IMR-90 (cell line): ENCODE measurements at regions not wholly inside any gene's neighbourhood (a gene's known extent, or its start where the extent isn't known, plus 50 kb on each side); places are given as distances from the start of the nearest gene placed in this dataset.

Experiments
- ATAC-seq: fragments of 200-7000 bp; cut with Tn5 transposase; 2 replicates; pipeline ENCODE4 v1.9.1; 2020; ENCODE audit warnings: low read depth, mild to moderate bottlenecking, moderate library complexity
- BruUV-seq: library from RNA; stranded (reverse); fragments of 400-500 nt; replicated peaks from 2 replicates; lab custom pipeline; 2021; lab: Mats Ljungman, UMichigan
- CTCF ChIA-PET: fragments of 300-600 bp; formaldehyde crosslinking; extraction: SDS; loops from one replicate; lab custom pipeline; 2021; ENCODE audit warnings: antibody characterized with exemption; lab: Yijun Ruan, JAX
- POLR2A ChIA-PET: fragments of 300-600 bp; sonication (Branson Sonifier 250); formaldehyde crosslinking; loops from one replicate; lab custom pipeline; 2022; ENCODE audit warnings: antibody characterized with exemption; ENCODE audit not compliant: unreplicated experiment; lab: Charles Lee
- DNase-seq: peaks from one replicate; pipeline ENCODE4 v3.0.0; 2013
- H2AFZ ChIP-seq: replicated peaks from 2 replicates; pipeline ENCODE3; 2013; ENCODE audit warnings: low read length, mild to moderate bottlenecking; ENCODE audit not compliant: poor library complexity
- H2AK5ac ChIP-seq: 2 replicates; pipeline ENCODE4 v1.6.1; 2013; ENCODE audit warnings: low read depth, low read length, inconsistent platforms
- H2AK9ac ChIP-seq: replicated peaks from 2 replicates; pipeline ENCODE3; 2013; ENCODE audit warnings: mild to moderate bottlenecking, low read depth, low read length, moderate library complexity; ENCODE audit not compliant: poor library complexity
- H2BK120ac ChIP-seq: 2 replicates; pipeline ENCODE4 v1.6.1; 2013; ENCODE audit warnings: low read depth, low read length, inconsistent platforms
- H2BK15ac ChIP-seq: 3 replicates; pipeline ENCODE4 v1.6.1; 2013; ENCODE audit warnings: low read depth, low read length, inconsistent platforms
- H2BK20ac ChIP-seq: 2 replicates; pipeline ENCODE4 v1.6.1; 2013; ENCODE audit warnings: low read depth, mild to moderate bottlenecking, inconsistent platforms, low read length, moderate library complexity
- H2BK5ac ChIP-seq: 2 replicates; pipeline ENCODE4 v1.6.1; 2013; ENCODE audit warnings: mild to moderate bottlenecking, low read depth, low read length, inconsistent platforms; ENCODE audit not compliant: poor library complexity, severe bottlenecking
- H3K14ac ChIP-seq: replicated peaks from 2 replicates; pipeline ENCODE4 v1.6.1; 2013; ENCODE audit warnings: low read depth, low read length, inconsistent platforms
- H3K18ac ChIP-seq: 2 replicates; pipeline ENCODE4 v1.6.1; 2013; ENCODE audit warnings: low read depth, low read length, control low read depth
- H3K23ac ChIP-seq: 2 replicates; pipeline ENCODE4 v1.6.1; 2013; ENCODE audit warnings: low read depth, low read length, inconsistent platforms
- H3K27ac ChIP-seq: 2 replicates; pipeline ENCODE4 v1.5.1; 2013; ENCODE audit warnings: mild to moderate bottlenecking, control low read depth, low read length; ENCODE audit not compliant: insufficient read depth
- H3K27me3 ChIP-seq: 2 replicates; pipeline ENCODE4 v1.6.1; 2013; ENCODE audit warnings: low read length; ENCODE audit not compliant: control insufficient read depth, insufficient read depth
- H3K36me3 ChIP-seq: 2 replicates; pipeline ENCODE4 v1.6.1; 2013; ENCODE audit warnings: low read length, mixed read lengths; ENCODE audit not compliant: control insufficient read depth, insufficient read depth
- H3K4ac ChIP-seq: 2 replicates; pipeline ENCODE4 v1.6.1; 2013; ENCODE audit warnings: low read depth, low read length, inconsistent platforms
- H3K4me1 ChIP-seq: 2 replicates; pipeline ENCODE4 v1.6.1; 2013; ENCODE audit warnings: low read length, mixed read lengths; ENCODE audit not compliant: control insufficient read depth, insufficient read depth
- H3K4me2 ChIP-seq: 2 replicates; pipeline ENCODE4 v1.6.1; 2013; ENCODE audit warnings: low read depth, mild to moderate bottlenecking, control low read depth, low read length, moderate library complexity
- H3K4me3 ChIP-seq: 2 replicates; pipeline ENCODE4 v1.5.1; 2013; ENCODE audit warnings: low read depth, mild to moderate bottlenecking, control low read depth, low read length, moderate library complexity; ENCODE audit not compliant: insufficient read depth
- H3K56ac ChIP-seq: 2 replicates; pipeline ENCODE4 v1.6.1; 2013; ENCODE audit warnings: low read length, inconsistent platforms; ENCODE audit not compliant: insufficient read depth; ENCODE audit errors: extremely low read depth
- H3K79me1 ChIP-seq, 2 experiments: 2 replicates each; pipeline ENCODE4 v1.6.1; 2013; ENCODE audit warnings: low read length in 2 of 2, inconsistent platforms in 1 of 2, low read depth in 1 of 2
- H3K9ac ChIP-seq: 2 replicates; pipeline ENCODE4 v1.6.1; 2013; ENCODE audit warnings: low read depth, low read length, control low read depth
- H3K9me1 ChIP-seq: 2 replicates; pipeline ENCODE4 v1.6.1; 2013; ENCODE audit warnings: low read length, inconsistent platforms; ENCODE audit not compliant: insufficient read depth
- H3K9me3 ChIP-seq: 2 replicates; pipeline ENCODE4 v1.6.1; 2013; ENCODE audit warnings: low read length; ENCODE audit not compliant: control insufficient read depth, insufficient read depth
- H4K20me1 ChIP-seq: 2 replicates; pipeline ENCODE4 v1.6.1; 2013; ENCODE audit warnings: low read length, inconsistent platforms; ENCODE audit not compliant: insufficient read depth
- H4K5ac ChIP-seq: 2 replicates; pipeline ENCODE4 v1.6.1; 2013; ENCODE audit warnings: mild to moderate bottlenecking, low read depth, low read length, control low read depth
- H4K8ac ChIP-seq, 2 experiments: 2 replicates each; pipeline ENCODE4 v1.6.1; 2013; ENCODE audit warnings: low read depth in 2 of 2, low read length in 2 of 2, control low read depth in 1 of 2, inconsistent platforms in 1 of 2
- H4K91ac ChIP-seq: 2 replicates; pipeline ENCODE4 v1.6.1; 2013; ENCODE audit warnings: low read depth, low read length, inconsistent platforms; ENCODE audit not compliant: insufficient read depth
- BHLHE40 ChIP-seq: fragments of 150-350 bp; IDR thresholded peaks from 2 replicates; pipeline ENCODE4 v1.6.1; 2016; ENCODE audit warnings: mild to moderate bottlenecking, low read depth, low read length
- CHD1 ChIP-seq: IDR thresholded peaks from 2 replicates; pipeline ENCODE4 v1.6.1; 2012; ENCODE audit warnings: low read depth, low read length, improper control_type of control experiment
- ELK1 ChIP-seq: fragments of 150-350 bp; IDR thresholded peaks from 2 replicates; pipeline ENCODE4 v1.6.1; 2016; ENCODE audit warnings: low read depth, mild to moderate bottlenecking, low read length, moderate library complexity, borderline replicate concordance
- FOS ChIP-seq: fragments of 150-350 bp; IDR thresholded peaks from 2 replicates; pipeline ENCODE4 v1.6.1; 2016; ENCODE audit warnings: low read depth, low read length
- MAFK ChIP-seq: IDR thresholded peaks from 2 replicates; pipeline ENCODE4 v1.6.1; 2012; ENCODE audit warnings: low read depth, low read length, improper control_type of control experiment
- MAZ ChIP-seq: IDR thresholded peaks from 2 replicates; pipeline ENCODE4 v1.6.1; 2012; ENCODE audit warnings: low read depth, mild to moderate bottlenecking, low read length, improper control_type of control experiment, moderate library complexity, borderline replicate concordance
- MXI1 ChIP-seq: IDR thresholded peaks from 2 replicates; pipeline ENCODE4 v1.6.1; 2012; ENCODE audit warnings: low read depth, mild to moderate bottlenecking, low read length, moderate library complexity, borderline replicate concordance
- NFE2L2 ChIP-seq: fragments of 150-350 bp; IDR thresholded peaks from 2 replicates; pipeline ENCODE4 v1.6.1; 2016; ENCODE audit warnings: low read depth, mild to moderate bottlenecking, low read length
- POLR2A ChIP-seq: IDR thresholded peaks from 2 replicates; pipeline ENCODE4 v1.6.1; 2012; ENCODE audit warnings: mild to moderate bottlenecking, low read depth, low read length
- RAD21 ChIP-seq: IDR thresholded peaks from 2 replicates; pipeline ENCODE4 v1.6.1; 2012; ENCODE audit warnings: low read length, improper control_type of control experiment
- RCOR1 ChIP-seq: IDR thresholded peaks from 2 replicates; pipeline ENCODE4 v1.6.1; 2012; ENCODE audit warnings: mild to moderate bottlenecking, low read length, improper control_type of control experiment; ENCODE audit not compliant: insufficient replicate concordance
- RFX5 ChIP-seq: IDR thresholded peaks from 2 replicates; pipeline ENCODE4 v1.8.0; 2012; ENCODE audit warnings: low read depth, mild to moderate bottlenecking, low read length, moderate library complexity
- SMC3 ChIP-seq: fragments of 150-350 bp; IDR thresholded peaks from 2 replicates; pipeline ENCODE4 v1.6.1; 2016; ENCODE audit warnings: low read depth, mild to moderate bottlenecking, antibody characterized with exemption, low read length, moderate library complexity
- USF2 ChIP-seq: fragments of 150-350 bp; IDR thresholded peaks from 2 replicates; pipeline ENCODE4 v1.6.1; 2017; ENCODE audit warnings: mild to moderate bottlenecking, antibody characterized with exemption, low read length, low read depth
- WGBS, 2 experiments: methylation state at CpG; one replicate each; pipeline versions ENCODE4 v1.1.5 to v1.1.7; 2013; ENCODE audit warnings: missing lambda C conversion rate in 2 of 2; ENCODE audit not compliant: insufficient read length in 1 of 2; ENCODE audit errors: extremely low coverage in 2 of 2; 5-methylcytosine and 5-hydroxymethylcytosine counted together
- dilution Hi-C: fragments of 300-500 bp; cut with HindIII; formaldehyde crosslinking; loops from one replicate; pipeline ENCODE4 v1.14.3; 2018; ENCODE audit warnings: low sequenced_read_pairs; ENCODE audit not compliant: unreplicated experiment
- in situ Hi-C: fragments of 300-500 bp; cut with MboI; formaldehyde crosslinking; loops from 3 replicates; pipeline ENCODE4 v1.14.3; 2019; ENCODE audit warnings: low sequenced_read_pairs, inconsistent platforms, mixed read lengths
- intact Hi-C: fragments of 100-400 bp; cut with micrococcal nuclease; formaldehyde crosslinking; loops from 2 replicates; pipeline ENCODE4 v1.10.0; 2022
- TF ChIP-seq, protein P1 (sequence below): conservative IDR thresholded peaks from 2 replicates; pipeline ENCODE4 v1.5.1; 2012; ENCODE audit warnings: mild to moderate bottlenecking, low read depth, low read length, improper control_type of control experiment

- Histone ChIP-seq H4K91ac (no peak overlapping the region), H2AK9ac (no peak overlapping the region), H3K79me1 (no peaks in the 10 kb centered on the region), H3K9me3 (peaks cover 4% of the 10 kb centered on the region; the same call in 1 of the 2 replicates), H3K27ac (no peak overlapping the region), H3K23ac (no peak overlapping the region), H2AFZ (no peak overlapping the region), H3K18ac (no peak overlapping the region), H3K14ac (no peak overlapping the region), H4K5ac (no peak overlapping the region), H4K8ac (no peak overlapping the region), H3K4me1 (no peaks in the 10 kb centered on the region), H4K20me1 (no peaks in the 10 kb centered on the region), H3K36me3 (no peaks in the 10 kb centered on the region), H2BK20ac (no peak overlapping the region), H3K9me1 (no peaks in the 10 kb centered on the region), H3K9ac (no peak overlapping the region), H3K4me2 (no peak overlapping the region), H2AK5ac (no peak overlapping the region), H3K56ac (no peak overlapping the region), H3K27me3 (peaks cover 2% of the 10 kb centered on the region; the same call in 1 of the 2 replicates), H2BK15ac (no peak overlapping the region), H2BK120ac (no peak overlapping the region), H3K4ac (no peak overlapping the region), H3K4me3 (no peak overlapping the region), H2BK5ac (no peak overlapping the region)
- ChIA-PET POLR2A (no interaction called here), CTCF (no interaction called here)
- dilution Hi-C loops = no loop called here
- no peak for TF ChIP-seq MAZ
- TF ChIP-seq NFE2L2 = no peak
- no peak for TF ChIP-seq SMC3
- no peak for TF ChIP-seq ELK1
- TF ChIP-seq USF2 = no peak
- TF ChIP-seq RCOR1 = no peak
- TF ChIP-seq RAD21 = no peak
- no peak for TF ChIP-seq BHLHE40
- TF ChIP-seq MAFK = no peak
- no peak for TF ChIP-seq RFX5
- no peak for TF ChIP-seq CHD1
- no peak for TF ChIP-seq FOS
- no peak for TF ChIP-seq POLR2A
- no peak for TF ChIP-seq MXI1
- TF ChIP-seq, protein P1, sequence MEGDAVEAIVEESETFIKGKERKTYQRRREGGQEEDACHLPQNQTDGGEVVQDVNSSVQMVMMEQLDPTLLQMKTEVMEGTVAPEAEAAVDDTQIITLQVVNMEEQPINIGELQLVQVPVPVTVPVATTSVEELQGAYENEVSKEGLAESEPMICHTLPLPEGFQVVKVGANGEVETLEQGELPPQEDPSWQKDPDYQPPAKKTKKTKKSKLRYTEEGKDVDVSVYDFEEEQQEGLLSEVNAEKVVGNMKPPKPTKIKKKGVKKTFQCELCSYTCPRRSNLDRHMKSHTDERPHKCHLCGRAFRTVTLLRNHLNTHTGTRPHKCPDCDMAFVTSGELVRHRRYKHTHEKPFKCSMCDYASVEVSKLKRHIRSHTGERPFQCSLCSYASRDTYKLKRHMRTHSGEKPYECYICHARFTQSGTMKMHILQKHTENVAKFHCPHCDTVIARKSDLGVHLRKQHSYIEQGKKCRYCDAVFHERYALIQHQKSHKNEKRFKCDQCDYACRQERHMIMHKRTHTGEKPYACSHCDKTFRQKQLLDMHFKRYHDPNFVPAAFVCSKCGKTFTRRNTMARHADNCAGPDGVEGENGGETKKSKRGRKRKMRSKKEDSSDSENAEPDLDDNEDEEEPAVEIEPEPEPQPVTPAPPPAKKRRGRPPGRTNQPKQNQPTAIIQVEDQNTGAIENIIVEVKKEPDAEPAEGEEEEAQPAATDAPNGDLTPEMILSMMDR = no peak
- BruUV-seq = no TSS peak
- no peak for DNase-seq
- in situ Hi-C loops = no loop called here
- intact Hi-C loops = no loop called here
- ATAC-seq = no peak
- 82% methylated on average over 4 of the region's 8 CpGs; no CpG with 5 or more reads in 1 of the 2 experiments for WGBS, 2 experiments
These were observed 390.9 kb upstream of the SULF2 start for GRCh38 chr20:48176139-48176538.
